Activated CD4-positive, alpha-beta T cell treated with anti-CD3 and anti-CD28 coated beads, Interleukin-2, amount 50 U/mL, for 48 hours (primary cell): ENCODE measurements at regions not wholly inside any gene's neighbourhood (a gene's known extent, or its start where the extent isn't known, plus 50 kb on each side); places are given as distances from the start of the nearest gene placed in this dataset.
"Not testable (repeated sequence)": the region's sequence is repeated elsewhere in the genome, so short reads cannot be mapped to it uniquely, and the experiment has no call there.

Experiments used
- DNase-seq, 2 experiments: peaks; one replicate each; pipeline ENCODE4 v3.0.0-alpha.2; 2020

GRCh38 chr12:76176940-76177339 lies 92.5 kb upstream of the NAP1L1 start:
- no peak for DNase-seq

- DNase-seq = not testable (repeated sequence)
Measured at GRCh38 chr12:76175946-76176345, 91.5 kb upstream of the NAP1L1 start.

GRCh38 chr12:76173756-76174155 lies 89.3 kb upstream of the NAP1L1 start:
- DNase-seq = no peak

GRCh38 chr12:76158518-76159321 lies 74.2 kb upstream of the NAP1L1 start:
- DNase-seq = peak; percentile 83 to 89

GRCh38 chr12:76156726-76157125 lies 72.2 kb upstream of the NAP1L1 start:
- no peak for DNase-seq

- DNase-seq = no peak
Measured at GRCh38 chr12:76156314-76156713, 71.8 kb upstream of the NAP1L1 start.

GRCh38 chr12:76155157-76155670 lies 70.7 kb upstream of the NAP1L1 start:
- no peak for DNase-seq

GRCh38 chr12:76153616-76154015 lies 69.1 kb upstream of the NAP1L1 start:
- DNase-seq = no peak

GRCh38 chr12:76152181-76152807 lies 67.8 kb upstream of the NAP1L1 start:
- DNase-seq = peak in 1 of 2 experiments; percentile 16

- peak in 1 of 2 experiments; percentile 21 for DNase-seq
Measured at GRCh38 chr12:76144245-76144549, 59.7 kb upstream of the NAP1L1 start.

- no peak for DNase-seq
Measured at GRCh38 chr12:76143343-76144244, 59.1 kb upstream of the NAP1L1 start.

- no peak for DNase-seq
Measured at GRCh38 chr12:76142305-76142704, 57.8 kb upstream of the NAP1L1 start.

- DNase-seq = no peak
Measured at GRCh38 chr12:76138656-76139055, 54.2 kb upstream of the NAP1L1 start.

GRCh38 chr12:76137606-76138005 lies 53.1 kb upstream of the NAP1L1 start:
- DNase-seq = no peak

- DNase-seq = no peak
Measured at GRCh38 chr12:76135456-76135855, 51.0 kb upstream of the NAP1L1 start.
